Islet precursor cell (in vitro differentiated cells): ENCODE measurements at regions not wholly inside any gene's neighbourhood (a gene's known extent, or its start where the extent isn't known, plus 50 kb on each side); places are given as distances from the start of the nearest gene placed in this dataset.
"Not testable (repeated sequence)": the region's sequence is repeated elsewhere in the genome, so short reads cannot be mapped to it uniquely, and the experiment has no call there.

Experiments
- DNase-seq: peaks from one replicate; pipeline ENCODE4 v3.0.0-alpha.2; 2018

GRCh38 chr16:35754391-35755369, 2295.3 kb downstream of the TP53TG3F start:
- DNase-seq: no peak

GRCh38 chr16:35788381-35788780, 2329.0 kb downstream of the TP53TG3F start:
- no peak for DNase-seq

GRCh38 chr16:35792516-35793285, 2333.3 kb downstream of the TP53TG3F start:
- DNase-seq: no peak

GRCh38 chr16:35793601-35794000, 2334.2 kb downstream of the TP53TG3F start:
- DNase-seq: no peak

GRCh38 chr16:35794896-35795295, 2335.5 kb downstream of the TP53TG3F start:
- no peak for DNase-seq

- no peak for DNase-seq
Measured at GRCh38 chr16:35795361-35796029, 2336.1 kb downstream of the TP53TG3F start.

- no peak for DNase-seq
Measured at GRCh38 chr16:35797811-35798210, 2338.4 kb downstream of the TP53TG3F start.

- DNase-seq: no peak
Measured at GRCh38 chr16:35798885-35799426, 2339.5 kb downstream of the TP53TG3F start.

GRCh38 chr16:35804465-35804864, 2345.1 kb downstream of the TP53TG3F start:
- DNase-seq: not testable (repeated sequence)

- no peak for DNase-seq
Measured at GRCh38 chr16:35823342-35823741, 2363.9 kb downstream of the TP53TG3F start.

GRCh38 chr16:35841632-35842031, 2382.2 kb downstream of the TP53TG3F start:
- no peak for DNase-seq

GRCh38 chr16:35862242-35862641, 2402.8 kb downstream of the TP53TG3F start:
- DNase-seq: no peak

- no peak for DNase-seq
Measured at GRCh38 chr16:35868630-35869029, 2409.2 kb downstream of the TP53TG3F start.

GRCh38 chr16:35873472-35873871, 2414.1 kb downstream of the TP53TG3F start:
- no peak for DNase-seq

- no peak for DNase-seq
Measured at GRCh38 chr16:35881654-35882053, 2422.2 kb downstream of the TP53TG3F start.

GRCh38 chr16:35906440-35906839, 2447.0 kb downstream of the TP53TG3F start:
- DNase-seq: no peak

GRCh38 chr16:35908152-35908551, 2448.7 kb downstream of the TP53TG3F start:
- no peak for DNase-seq

GRCh38 chr16:35908942-35909341, 2449.5 kb downstream of the TP53TG3F start:
- DNase-seq: no peak

GRCh38 chr16:35909351-35909954, 2450.0 kb downstream of the TP53TG3F start:
- DNase-seq: no peak

GRCh38 chr16:35910409-35910808, 2451.0 kb downstream of the TP53TG3F start:
- no peak for DNase-seq

GRCh38 chr16:35911899-35912298, 2452.5 kb downstream of the TP53TG3F start:
- no peak for DNase-seq

- DNase-seq: no peak
Measured at GRCh38 chr16:35931722-35932121, 2472.3 kb downstream of the TP53TG3F start.
